GM23338 (cell line): ENCODE measurements at regions not wholly inside any gene's neighbourhood (a gene's known extent, or its start where the extent isn't known, plus 50 kb on each side); places are given as distances from the start of the nearest gene placed in this dataset.

Source experiments
- ATAC-seq: fragments of 200-7000 bp; cut with Tn5 transposase; 3 replicates; pipeline ENCODE4 v1.9.1; 2020
- DNase-seq: peaks from one replicate; pipeline ENCODE4 v3.0.0-alpha.2; 2015; ENCODE audit warnings: low spot score
- H2AFZ ChIP-seq: fragments of 200-600 bp; sonication (generic); 2 replicates; pipeline ENCODE4 v1.8.0; 2016; ENCODE audit warnings: antibody characterized with exemption, mild to moderate bottlenecking, moderate library complexity
- H3F3A ChIP-seq: fragments of 200-600 bp; sonication (generic); replicated peaks from 2 replicates; pipeline ENCODE4 v1.8.0; 2017; ENCODE audit warnings: antibody characterized with exemption, mixed run types, low read depth
- H3K27ac ChIP-seq: fragments of 200-600 bp; sonication (generic); 2 replicates; pipeline ENCODE4 v1.6.1; 2016; ENCODE audit warnings: low read depth
- H3K27me3 ChIP-seq: fragments of 200-600 bp; sonication (generic); 2 replicates; pipeline ENCODE4 v1.8.0; 2016; ENCODE audit warnings: mild to moderate bottlenecking, mixed run types, moderate library complexity; ENCODE audit not compliant: insufficient read depth
- H3K36me3 ChIP-seq: fragments of 200-600 bp; sonication (generic); 2 replicates; pipeline ENCODE4 v1.8.0; 2016; ENCODE audit warnings: mild to moderate bottlenecking; ENCODE audit not compliant: insufficient read depth
- H3K4me1 ChIP-seq: fragments of 200-600 bp; sonication (generic); 2 replicates; pipeline ENCODE4 v1.8.0; 2016; ENCODE audit warnings: mild to moderate bottlenecking, moderate library complexity; ENCODE audit not compliant: insufficient read depth
- H3K4me2 ChIP-seq: fragments of 200-600 bp; sonication (generic); 2 replicates; pipeline ENCODE4 v1.7.1; 2017; ENCODE audit warnings: mixed run types
- H3K4me3 ChIP-seq: fragments of 200-600 bp; sonication (generic); 2 replicates; pipeline ENCODE4 v1.6.1; 2016; ENCODE audit warnings: mixed run types
- H3K79me2 ChIP-seq: fragments of 200-600 bp; sonication (generic); replicated peaks from 2 replicates; pipeline ENCODE4 v1.8.0; 2017; ENCODE audit warnings: mild to moderate bottlenecking; ENCODE audit not compliant: insufficient read depth
- H3K9me2 ChIP-seq: fragments of 200-600 bp; sonication (generic); 2 replicates; pipeline ENCODE4 v1.8.0; 2017; ENCODE audit not compliant: insufficient read depth
- H4K20me1 ChIP-seq: fragments of 200-600 bp; sonication (generic); replicated peaks from 2 replicates; pipeline ENCODE4 v1.8.0; 2017; ENCODE audit warnings: mild to moderate bottlenecking; ENCODE audit not compliant: insufficient read depth
- H3K27ac Mint-ChIP-seq: 2 replicates; pipeline ENCODE4 v1.8.0; 2020; ENCODE audit warnings: inconsistent platforms, mild to moderate bottlenecking, moderate library complexity, mixed read lengths
- H3K27me3 Mint-ChIP-seq: 3 replicates; pipeline ENCODE4 v1.8.0; 2022; ENCODE audit warnings: low read depth, mild to moderate bottlenecking, moderate library complexity, mixed read lengths, inconsistent platforms; ENCODE audit not compliant: insufficient read depth, poor library complexity
- H3K36me3 Mint-ChIP-seq: 3 replicates; pipeline ENCODE4 v1.8.0; 2021; ENCODE audit warnings: low read depth, mild to moderate bottlenecking, inconsistent platforms, moderate library complexity, mixed read lengths
- H3K4me1 Mint-ChIP-seq: 3 replicates; pipeline ENCODE4 v1.8.0; 2020; ENCODE audit warnings: mild to moderate bottlenecking, inconsistent platforms, mixed read lengths
- H3K4me3 Mint-ChIP-seq: 3 replicates; pipeline ENCODE4 v1.8.0; 2021; ENCODE audit warnings: moderate library complexity, mild to moderate bottlenecking, inconsistent platforms, mixed read lengths
- H3K9me3 Mint-ChIP-seq: 3 replicates; pipeline ENCODE4 v1.8.0; 2020; ENCODE audit warnings: moderate library complexity, mild to moderate bottlenecking, inconsistent platforms, mixed read lengths
- CREB1 ChIP-seq: fragments of 250-450 bp; sonication (Bioruptor Pico); IDR thresholded peaks from 2 replicates; pipeline ENCODE4 v1.5.0; 2020; ENCODE audit warnings: low read depth, mild to moderate bottlenecking, moderate library complexity
- EZH2phosphoT487 ChIP-seq: fragments of 200-600 bp; sonication (generic); IDR thresholded peaks from one replicate; pipeline ENCODE4 v1.8.1; 2018; ENCODE audit warnings: antibody characterized with exemption; ENCODE audit not compliant: unreplicated experiment
- NANOG ChIP-seq: IDR thresholded peaks from 2 replicates; pipeline ENCODE4 v1.6.1; 2016; ENCODE audit warnings: antibody characterized with exemption, borderline replicate concordance
- POLR2AphosphoS5 ChIP-seq: IDR thresholded peaks from 2 replicates; pipeline ENCODE4 v1.6.1; 2016; ENCODE audit warnings: antibody characterized with exemption, low read depth
- TF ChIP-seq, protein P1 (sequence below), 2 experiments: fragments of 200-600 bp in 1 of 2; sonication (generic) in 1 of 2; conservative IDR thresholded peaks; 2 replicates each; pipeline versions ENCODE4 v1.5.1 to v1.6.1; 2016 to 2017; ENCODE audit warnings: antibody characterized with exemption in 2 of 2, low read depth in 2 of 2, mild to moderate bottlenecking in 2 of 2, moderate library complexity in 1 of 2
- TF ChIP-seq, protein P2 (sequence below): IDR thresholded peaks from one replicate; pipeline ENCODE4 v1.6.1; 2018; ENCODE audit warnings: antibody characterized with exemption; ENCODE audit not compliant: unreplicated experiment
- TF ChIP-seq, protein P3 (sequence below): fragments of 250-450 bp; sonication (Bioruptor Pico); IDR thresholded peaks from 2 replicates; pipeline ENCODE4 v1.5.0; 2020; ENCODE audit warnings: mild to moderate bottlenecking, moderate library complexity

DNA sequence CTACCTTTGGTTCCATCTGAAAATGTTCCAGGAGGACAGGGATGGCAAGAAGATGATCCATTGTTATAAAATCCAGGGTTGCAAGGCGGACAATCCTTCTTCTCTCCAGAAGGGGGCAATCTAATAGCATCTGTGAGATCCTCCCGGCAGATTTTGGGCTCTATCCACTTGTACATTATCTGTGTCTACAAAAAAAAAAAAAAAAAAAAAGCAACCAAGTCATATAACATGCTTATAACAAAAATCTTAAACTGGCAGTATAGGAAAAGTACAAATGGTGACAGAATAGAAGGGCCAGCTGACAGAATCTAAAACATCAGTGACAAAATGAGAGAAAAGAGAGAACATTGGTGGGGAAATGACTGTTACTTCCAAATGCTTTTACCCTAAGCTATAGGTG lies 132.7 kb downstream of the ELAPOR2 start:
- no peak for TF ChIP-seq CREB1 (CRISPR knock-in tag)
- TF ChIP-seq, protein P1, sequence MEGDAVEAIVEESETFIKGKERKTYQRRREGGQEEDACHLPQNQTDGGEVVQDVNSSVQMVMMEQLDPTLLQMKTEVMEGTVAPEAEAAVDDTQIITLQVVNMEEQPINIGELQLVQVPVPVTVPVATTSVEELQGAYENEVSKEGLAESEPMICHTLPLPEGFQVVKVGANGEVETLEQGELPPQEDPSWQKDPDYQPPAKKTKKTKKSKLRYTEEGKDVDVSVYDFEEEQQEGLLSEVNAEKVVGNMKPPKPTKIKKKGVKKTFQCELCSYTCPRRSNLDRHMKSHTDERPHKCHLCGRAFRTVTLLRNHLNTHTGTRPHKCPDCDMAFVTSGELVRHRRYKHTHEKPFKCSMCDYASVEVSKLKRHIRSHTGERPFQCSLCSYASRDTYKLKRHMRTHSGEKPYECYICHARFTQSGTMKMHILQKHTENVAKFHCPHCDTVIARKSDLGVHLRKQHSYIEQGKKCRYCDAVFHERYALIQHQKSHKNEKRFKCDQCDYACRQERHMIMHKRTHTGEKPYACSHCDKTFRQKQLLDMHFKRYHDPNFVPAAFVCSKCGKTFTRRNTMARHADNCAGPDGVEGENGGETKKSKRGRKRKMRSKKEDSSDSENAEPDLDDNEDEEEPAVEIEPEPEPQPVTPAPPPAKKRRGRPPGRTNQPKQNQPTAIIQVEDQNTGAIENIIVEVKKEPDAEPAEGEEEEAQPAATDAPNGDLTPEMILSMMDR (conservative IDR thresholded peaks at IDR 0.05; ENCODE audit: low read depth in 2 of 2) = peak; percentile 76 to 87
- TF ChIP-seq, protein P2, sequence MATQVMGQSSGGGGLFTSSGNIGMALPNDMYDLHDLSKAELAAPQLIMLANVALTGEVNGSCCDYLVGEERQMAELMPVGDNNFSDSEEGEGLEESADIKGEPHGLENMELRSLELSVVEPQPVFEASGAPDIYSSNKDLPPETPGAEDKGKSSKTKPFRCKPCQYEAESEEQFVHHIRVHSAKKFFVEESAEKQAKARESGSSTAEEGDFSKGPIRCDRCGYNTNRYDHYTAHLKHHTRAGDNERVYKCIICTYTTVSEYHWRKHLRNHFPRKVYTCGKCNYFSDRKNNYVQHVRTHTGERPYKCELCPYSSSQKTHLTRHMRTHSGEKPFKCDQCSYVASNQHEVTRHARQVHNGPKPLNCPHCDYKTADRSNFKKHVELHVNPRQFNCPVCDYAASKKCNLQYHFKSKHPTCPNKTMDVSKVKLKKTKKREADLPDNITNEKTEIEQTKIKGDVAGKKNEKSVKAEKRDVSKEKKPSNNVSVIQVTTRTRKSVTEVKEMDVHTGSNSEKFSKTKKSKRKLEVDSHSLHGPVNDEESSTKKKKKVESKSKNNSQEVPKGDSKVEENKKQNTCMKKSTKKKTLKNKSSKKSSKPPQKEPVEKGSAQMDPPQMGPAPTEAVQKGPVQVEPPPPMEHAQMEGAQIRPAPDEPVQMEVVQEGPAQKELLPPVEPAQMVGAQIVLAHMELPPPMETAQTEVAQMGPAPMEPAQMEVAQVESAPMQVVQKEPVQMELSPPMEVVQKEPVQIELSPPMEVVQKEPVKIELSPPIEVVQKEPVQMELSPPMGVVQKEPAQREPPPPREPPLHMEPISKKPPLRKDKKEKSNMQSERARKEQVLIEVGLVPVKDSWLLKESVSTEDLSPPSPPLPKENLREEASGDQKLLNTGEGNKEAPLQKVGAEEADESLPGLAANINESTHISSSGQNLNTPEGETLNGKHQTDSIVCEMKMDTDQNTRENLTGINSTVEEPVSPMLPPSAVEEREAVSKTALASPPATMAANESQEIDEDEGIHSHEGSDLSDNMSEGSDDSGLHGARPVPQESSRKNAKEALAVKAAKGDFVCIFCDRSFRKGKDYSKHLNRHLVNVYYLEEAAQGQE = no peak
- no peak for TF ChIP-seq NANOG
- no peak for TF ChIP-seq EZH2phosphoT487
- no peak for TF ChIP-seq POLR2AphosphoS5
- H4K20me1 ChIP-seq = no peaks in the 10 kb centered on the region
- H3K4me2 ChIP-seq = no peak overlapping the region
- H3K27me3 ChIP-seq = 0 out of 2 replicates have a peak, but pooled peaks cover under 1% of the 10 kb centered on the region
- H3K4me3 ChIP-seq = no peak overlapping the region
- H3K79me2 ChIP-seq = no peaks in the 10 kb centered on the region
- Mint-ChIP-seq H3K9me3 (no peaks in the 10 kb centered on the region), H3K27ac (no peak overlapping the region), H3K4me3 (no peak overlapping the region), H3K4me1 (no peaks in the 10 kb centered on the region; the same call in 2 of the 3 replicates), H3K27me3 (peaks cover 5% of the 10 kb centered on the region), H3K36me3 (no peaks in the 10 kb centered on the region)
- no peaks in the 10 kb centered on the region for H3F3A ChIP-seq
- H3K9me2 ChIP-seq = no peaks in the 10 kb centered on the region
- DNase-seq = peak; percentile 79
- ATAC-seq = peak; percentile 69
- H3K4me1 ChIP-seq = no peaks in the 10 kb centered on the region
- no peaks in the 10 kb centered on the region for H3K36me3 ChIP-seq
- H2AFZ ChIP-seq = no peak overlapping the region
- H3K27ac ChIP-seq = no peak overlapping the region

DNA sequence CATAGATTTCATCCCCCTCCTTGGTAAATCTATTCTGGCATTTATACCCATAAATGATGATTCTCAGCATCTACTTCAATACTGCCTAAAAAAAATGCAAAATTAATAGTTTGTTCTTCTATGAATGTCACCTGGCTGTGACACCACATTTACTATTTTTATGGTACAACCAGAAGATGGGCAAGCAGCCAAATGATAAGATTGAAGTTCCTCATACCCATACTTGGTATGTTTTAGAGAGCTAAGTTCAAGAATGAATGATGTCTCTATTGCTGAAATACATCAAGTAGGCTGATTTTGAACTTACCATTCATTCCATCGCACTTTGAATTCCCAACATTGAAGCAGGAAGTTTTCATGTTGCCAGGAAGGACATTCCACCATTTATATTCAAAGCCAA lies 134.2 kb downstream of the ELAPOR2 start:
- ATAC-seq = no peak
- H3K36me3 ChIP-seq = no peaks in the 10 kb centered on the region; the same call in 1 of the 2 replicates
- H3K4me3 Mint-ChIP-seq = no peak overlapping the region
- TF ChIP-seq, protein P1 (conservative IDR thresholded peaks at IDR 0.05; ENCODE audit: low read depth in 2 of 2) = no peak
- TF ChIP-seq, protein P3, sequence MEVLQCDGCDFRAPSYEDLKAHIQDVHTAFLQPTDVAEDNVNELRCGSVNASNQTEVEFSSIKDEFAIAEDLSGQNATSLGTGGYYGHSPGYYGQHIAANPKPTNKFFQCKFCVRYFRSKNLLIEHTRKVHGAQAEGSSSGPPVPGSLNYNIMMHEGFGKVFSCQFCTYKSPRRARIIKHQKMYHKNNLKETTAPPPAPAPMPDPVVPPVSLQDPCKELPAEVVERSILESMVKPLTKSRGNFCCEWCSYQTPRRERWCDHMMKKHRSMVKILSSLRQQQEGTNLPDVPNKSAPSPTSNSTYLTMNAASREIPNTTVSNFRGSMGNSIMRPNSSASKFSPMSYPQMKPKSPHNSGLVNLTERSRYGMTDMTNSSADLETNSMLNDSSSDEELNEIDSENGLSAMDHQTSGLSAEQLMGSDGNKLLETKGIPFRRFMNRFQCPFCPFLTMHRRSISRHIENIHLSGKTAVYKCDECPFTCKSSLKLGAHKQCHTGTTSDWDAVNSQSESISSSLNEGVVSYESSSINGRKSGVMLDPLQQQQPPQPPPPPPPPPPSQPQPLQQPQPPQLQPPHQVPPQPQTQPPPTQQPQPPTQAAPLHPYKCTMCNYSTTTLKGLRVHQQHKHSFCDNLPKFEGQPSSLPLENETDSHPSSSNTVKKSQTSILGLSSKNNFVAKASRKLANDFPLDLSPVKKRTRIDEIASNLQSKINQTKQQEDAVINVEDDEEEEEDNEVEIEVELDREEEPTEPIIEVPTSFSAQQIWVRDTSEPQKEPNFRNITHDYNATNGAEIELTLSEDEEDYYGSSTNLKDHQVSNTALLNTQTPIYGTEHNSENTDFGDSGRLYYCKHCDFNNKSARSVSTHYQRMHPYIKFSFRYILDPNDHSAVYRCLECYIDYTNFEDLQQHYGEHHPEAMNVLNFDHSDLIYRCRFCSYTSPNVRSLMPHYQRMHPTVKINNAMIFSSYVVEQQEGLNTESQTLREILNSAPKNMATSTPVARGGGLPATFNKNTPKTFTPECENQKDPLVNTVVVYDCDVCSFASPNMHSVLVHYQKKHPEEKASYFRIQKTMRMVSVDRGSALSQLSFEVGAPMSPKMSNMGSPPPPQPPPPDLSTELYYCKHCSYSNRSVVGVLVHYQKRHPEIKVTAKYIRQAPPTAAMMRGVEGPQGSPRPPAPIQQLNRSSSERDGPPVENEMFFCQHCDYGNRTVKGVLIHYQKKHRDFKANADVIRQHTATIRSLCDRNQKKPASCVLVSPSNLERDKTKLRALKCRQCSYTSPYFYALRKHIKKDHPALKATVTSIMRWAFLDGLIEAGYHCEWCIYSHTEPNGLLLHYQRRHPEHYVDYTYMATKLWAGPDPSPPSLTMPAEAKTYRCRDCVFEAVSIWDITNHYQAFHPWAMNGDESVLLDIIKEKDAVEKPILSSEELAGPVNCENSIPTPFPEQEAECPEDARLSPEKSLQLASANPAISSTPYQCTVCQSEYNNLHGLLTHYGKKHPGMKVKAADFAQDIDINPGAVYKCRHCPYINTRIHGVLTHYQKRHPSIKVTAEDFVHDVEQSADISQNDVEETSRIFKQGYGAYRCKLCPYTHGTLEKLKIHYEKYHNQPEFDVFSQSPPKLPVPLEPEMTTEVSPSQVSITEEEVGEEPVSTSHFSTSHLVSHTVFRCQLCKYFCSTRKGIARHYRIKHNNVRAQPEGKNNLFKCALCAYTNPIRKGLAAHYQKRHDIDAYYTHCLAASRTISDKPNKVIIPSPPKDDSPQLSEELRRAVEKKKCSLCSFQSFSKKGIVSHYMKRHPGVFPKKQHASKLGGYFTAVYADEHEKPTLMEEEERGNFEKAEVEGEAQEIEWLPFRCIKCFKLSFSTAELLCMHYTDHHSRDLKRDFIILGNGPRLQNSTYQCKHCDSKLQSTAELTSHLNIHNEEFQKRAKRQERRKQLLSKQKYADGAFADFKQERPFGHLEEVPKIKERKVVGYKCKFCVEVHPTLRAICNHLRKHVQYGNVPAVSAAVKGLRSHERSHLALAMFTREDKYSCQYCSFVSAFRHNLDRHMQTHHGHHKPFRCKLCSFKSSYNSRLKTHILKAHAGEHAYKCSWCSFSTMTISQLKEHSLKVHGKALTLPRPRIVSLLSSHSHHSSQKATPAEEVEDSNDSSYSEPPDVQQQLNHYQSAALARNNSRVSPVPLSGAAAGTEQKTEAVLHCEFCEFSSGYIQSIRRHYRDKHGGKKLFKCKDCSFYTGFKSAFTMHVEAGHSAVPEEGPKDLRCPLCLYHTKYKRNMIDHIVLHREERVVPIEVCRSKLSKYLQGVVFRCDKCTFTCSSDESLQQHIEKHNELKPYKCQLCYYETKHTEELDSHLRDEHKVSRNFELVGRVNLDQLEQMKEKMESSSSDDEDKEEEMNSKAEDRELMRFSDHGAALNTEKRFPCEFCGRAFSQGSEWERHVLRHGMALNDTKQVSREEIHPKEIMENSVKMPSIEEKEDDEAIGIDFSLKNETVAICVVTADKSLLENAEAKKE (CRISPR knock-in tag) = no peak
- no peak for TF ChIP-seq CREB1 (CRISPR knock-in tag)

More for the DNA sequence above, 134.2 kb downstream of the ELAPOR2 start:
- H3K27ac Mint-ChIP-seq = no peak overlapping the region
- no peaks in the 10 kb centered on the region for H3K9me3 Mint-ChIP-seq
- Histone ChIP-seq H3F3A (no peaks in the 10 kb centered on the region), H3K79me2 (no peaks in the 10 kb centered on the region), H3K4me2 (no peak overlapping the region), H2AFZ (no peak overlapping the region), H3K4me3 (no peak overlapping the region), H3K4me1 (no peaks in the 10 kb centered on the region), H3K27ac (no peak overlapping the region), H4K20me1 (no peaks in the 10 kb centered on the region), H3K9me2 (no peaks in the 10 kb centered on the region), H3K27me3 (peaks cover 16% of the 10 kb centered on the region)
- no peaks in the 10 kb centered on the region; the same call in 2 of the 3 replicates for H3K4me1 Mint-ChIP-seq
- DNase-seq = no peak
- peaks cover 16% of the 10 kb centered on the region for H3K27me3 Mint-ChIP-seq
- no peaks in the 10 kb centered on the region for H3K36me3 Mint-ChIP-seq
